ENCODE measurements at regions not wholly inside any gene's neighbourhood (a gene's known extent, or its start where the extent isn't known, plus 50 kb on each side); places are given as distances from the start of the nearest gene placed in this dataset.

DNA sequence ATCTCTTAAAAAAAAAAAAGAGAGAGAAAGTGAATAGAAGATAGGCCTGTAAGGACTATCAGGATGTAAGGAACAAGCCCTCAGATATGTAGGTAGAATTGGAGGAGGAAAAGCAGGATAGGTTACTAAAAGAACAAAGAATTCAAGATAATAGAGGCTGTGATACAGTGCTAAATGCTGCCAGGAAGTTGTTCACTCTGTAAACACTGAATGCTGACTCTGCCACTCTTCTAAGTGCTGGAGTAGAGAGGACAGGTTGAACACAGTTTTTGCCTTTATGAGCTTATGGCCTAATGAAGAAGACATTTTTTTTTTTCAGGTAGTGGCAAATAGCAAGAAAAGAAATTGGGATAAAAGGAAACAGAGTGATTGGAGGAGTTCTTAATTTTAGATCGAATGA is 90.6 kb upstream of the ZNF678 start:
- TF ChIP-seq EZH2 (IDR thresholded peaks at IDR 0.05; ENCODE audit: low read length, unreplicated experiment): no peak
- no peak for TF ChIP-seq EZH2phosphoT487 (IDR thresholded peaks at IDR 0.05; ENCODE audit: borderline replicate concordance, low read length)
- no peak for TF ChIP-seq CTCF (conservative IDR thresholded peaks at IDR 0.05; ENCODE audit: low read depth, low read length)
- H3K4me3 ChIP-seq (ENCODE audit: low read length): no peak overlapping the region
- ATAC-seq (peak; percentile 63), DNase-seq (peak; percentile 37)
- intact Hi-C loops (cut with micrococcal nuclease): no loop called here
- no peak overlapping the region for H2AFZ ChIP-seq (ENCODE audit: low read length)
- H4K20me1 ChIP-seq (ENCODE audit: low read length): no peaks in the 10 kb centered on the region
- CTCF ChIA-PET: no interaction called here
- POLR2A ChIA-PET (ENCODE audit: unreplicated experiment): no interaction called here
- no peaks in the 10 kb centered on the region for H3K9me3 ChIP-seq (ENCODE audit: low read length)
- no peaks in the 10 kb centered on the region for H3F3A ChIP-seq (ENCODE audit: low read length, unreplicated experiment)
- H3K4me2 ChIP-seq (ENCODE audit: low read length): no peak overlapping the region
- H3K36me3 ChIP-seq (ENCODE audit: low read depth, low read length): no peaks in the 10 kb centered on the region
- BruUV-seq (replicated peaks): no TSS peak
- no peak overlapping the region for H3K9ac ChIP-seq (ENCODE audit: low read length)
- no peaks in the 10 kb centered on the region for H3K79me2 ChIP-seq (ENCODE audit: low read length)
- no peak overlapping the region for H3K27ac ChIP-seq (ENCODE audit: low read length)
- H3K9me2 ChIP-seq (replicated peaks; ENCODE audit: low read length): no peaks in the 10 kb centered on the region
- peaks cover 10% of the 10 kb centered on the region; the same call in 1 of the 2 replicates for H3K27me3 ChIP-seq (ENCODE audit: low read length)
- H3K4me1 ChIP-seq (ENCODE audit: insufficient read depth, low read length): no peaks in the 10 kb centered on the region

DNA sequence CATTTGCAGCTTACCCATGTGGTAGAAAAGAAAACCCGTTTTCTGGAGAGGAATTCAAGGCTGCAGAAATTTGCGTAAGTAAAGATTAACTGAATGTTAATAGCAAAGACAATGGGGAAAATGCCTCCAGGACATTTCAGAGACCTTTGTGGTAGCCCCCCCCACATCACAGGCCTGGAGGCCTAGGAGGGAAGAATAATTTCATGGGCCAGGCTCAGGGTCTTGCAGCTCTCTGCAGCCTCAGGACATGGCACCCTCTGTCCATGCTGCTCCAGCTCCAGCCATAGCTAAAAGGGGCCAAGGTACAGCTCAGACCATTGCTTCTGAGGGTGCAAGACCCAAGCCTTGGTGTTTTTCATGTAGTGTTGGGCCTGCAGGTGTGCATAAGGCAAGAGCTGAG is 92.7 kb upstream of the ZNF678 start:
- DNase-seq (no peak), ATAC-seq (no peak)
- POLR2A ChIA-PET (ENCODE audit: unreplicated experiment): no interaction called here
- Histone ChIP-seq H3K9me3 (ENCODE audit: low read length) (no peaks in the 10 kb centered on the region), H3F3A (ENCODE audit: low read length, unreplicated experiment) (no peaks in the 10 kb centered on the region), H4K20me1 (ENCODE audit: low read length) (no peaks in the 10 kb centered on the region), H3K4me3 (ENCODE audit: low read length) (no peak overlapping the region), H3K36me3 (ENCODE audit: low read depth, low read length) (no peaks in the 10 kb centered on the region), H3K79me2 (ENCODE audit: low read length) (no peaks in the 10 kb centered on the region), H3K9ac (ENCODE audit: low read length) (no peak overlapping the region), H3K4me2 (ENCODE audit: low read length) (no peak overlapping the region), H2AFZ (ENCODE audit: low read length) (no peak overlapping the region), H3K27ac (ENCODE audit: low read length) (no peak overlapping the region), H3K27me3 (ENCODE audit: low read length) (peaks cover 26% of the 10 kb centered on the region), H3K9me2 (replicated peaks; ENCODE audit: low read length) (no peaks in the 10 kb centered on the region), H3K4me1 (ENCODE audit: insufficient read depth, low read length) (no peaks in the 10 kb centered on the region)
- intact Hi-C loops (cut with micrococcal nuclease): no loop called here
- TF ChIP-seq CTCF (conservative IDR thresholded peaks at IDR 0.05; ENCODE audit: low read depth, low read length): no peak
- TF ChIP-seq EZH2 (IDR thresholded peaks at IDR 0.05; ENCODE audit: low read length, unreplicated experiment): no peak
- TF ChIP-seq EZH2phosphoT487 (IDR thresholded peaks at IDR 0.05; ENCODE audit: borderline replicate concordance, low read length): no peak
- CTCF ChIA-PET: no interaction called here
- BruUV-seq (replicated peaks): no TSS peak

GRCh38 chr1:227469708-227470107 is 93.6 kb upstream of the ZNF678 start:
- Histone ChIP-seq H3K27ac (ENCODE audit: low read length) (no peak overlapping the region), H3F3A (ENCODE audit: low read length, unreplicated experiment) (no peaks in the 10 kb centered on the region), H3K4me3 (ENCODE audit: low read length) (no peak overlapping the region), H3K36me3 (ENCODE audit: low read depth, low read length) (no peaks in the 10 kb centered on the region), H3K79me2 (ENCODE audit: low read length) (no peaks in the 10 kb centered on the region), H4K20me1 (ENCODE audit: low read length) (no peaks in the 10 kb centered on the region), H3K4me2 (ENCODE audit: low read length) (no peak overlapping the region), H3K9me2 (replicated peaks; ENCODE audit: low read length) (no peaks in the 10 kb centered on the region), H3K9ac (ENCODE audit: low read length) (no peak overlapping the region), H3K9me3 (ENCODE audit: low read length) (no peaks in the 10 kb centered on the region), H3K4me1 (ENCODE audit: insufficient read depth, low read length) (no peaks in the 10 kb centered on the region), H2AFZ (ENCODE audit: low read length) (no peak overlapping the region), H3K27me3 (ENCODE audit: low read length) (peaks cover 30% of the 10 kb centered on the region)
- TF ChIP-seq EZH2 (IDR thresholded peaks at IDR 0.05; ENCODE audit: low read length, unreplicated experiment) (no peak), EZH2phosphoT487 (IDR thresholded peaks at IDR 0.05; ENCODE audit: borderline replicate concordance, low read length) (no peak), CTCF (conservative IDR thresholded peaks at IDR 0.05; ENCODE audit: low read depth, low read length) (no peak)
- intact Hi-C loops (cut with micrococcal nuclease): no loop called here
- ChIA-PET CTCF (no interaction called here), POLR2A (ENCODE audit: unreplicated experiment) (no interaction called here)
- DNase-seq (no peak), ATAC-seq (no peak)
- no TSS peak for BruUV-seq (replicated peaks)

Measured in PC-3 (cell line).